ENCODE measurements at regions not wholly inside any gene's neighbourhood (a gene's known extent, or its start where the extent isn't known, plus 50 kb on each side); places are given as distances from the start of the nearest gene placed in this dataset.
A peak's percentile ranks its signal among the peaks of the same experiment; 100 is the strongest.
"Not testable (repeated sequence)": the region's sequence is repeated elsewhere in the genome, so short reads cannot be mapped to it uniquely, and the experiment has no call there.

DNA sequence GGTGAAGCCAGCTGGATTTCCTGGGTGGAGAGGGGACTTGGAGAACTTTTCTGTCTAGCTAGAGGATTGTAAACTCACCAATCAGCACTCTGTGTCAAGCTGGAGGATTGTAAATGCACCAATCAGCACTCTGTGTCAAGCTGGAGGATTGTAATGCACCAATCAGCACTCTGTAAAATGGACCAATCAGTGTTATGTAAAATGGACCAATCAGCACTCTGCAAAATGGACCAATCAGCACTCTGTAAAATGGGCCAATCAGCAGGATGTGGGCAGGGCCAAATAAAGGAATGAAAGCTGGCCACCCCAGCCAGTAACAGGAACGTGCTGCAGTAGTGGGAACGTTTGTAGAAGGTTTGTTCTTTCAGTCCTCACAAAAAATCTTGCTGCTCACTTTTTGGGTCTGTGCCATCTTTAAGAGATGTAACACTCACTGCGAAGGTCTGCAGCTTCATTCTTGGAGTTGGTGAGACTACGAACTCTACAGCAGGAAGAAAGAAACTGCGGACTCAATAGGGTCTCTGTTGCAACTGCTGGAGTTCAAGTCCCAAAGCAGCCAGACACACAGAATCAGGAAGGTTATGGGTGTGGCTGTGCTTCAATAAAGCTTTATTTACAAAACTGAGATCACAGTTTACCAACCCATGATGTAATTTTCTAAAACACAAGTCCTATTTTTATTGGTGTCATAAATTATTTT is 145.7 kb upstream of the ERCC6L2 start:
- ATAC-seq: no peak

DNA sequence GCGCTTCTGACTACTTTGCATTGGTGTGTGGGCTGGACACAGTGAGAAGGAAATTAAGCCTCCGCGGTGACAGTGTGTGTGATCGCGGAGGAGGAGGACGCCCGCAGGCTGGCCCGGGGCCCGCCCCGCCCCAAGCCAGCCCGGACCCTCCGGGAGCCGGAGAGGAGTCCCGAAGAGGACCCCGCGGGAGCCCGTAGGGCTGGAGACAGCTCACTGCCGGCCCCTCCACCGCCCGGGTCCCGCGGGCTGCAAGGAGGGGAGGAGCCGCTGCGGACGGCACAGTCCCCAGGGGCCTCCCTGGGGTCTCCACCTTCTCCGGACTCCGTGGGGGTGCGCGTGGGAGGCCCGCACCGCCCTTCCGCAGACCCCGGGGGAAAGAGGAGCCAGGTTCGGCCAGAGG is 146.4 kb upstream of the ERCC6L2 start:
- ATAC-seq: no peak

DNA sequence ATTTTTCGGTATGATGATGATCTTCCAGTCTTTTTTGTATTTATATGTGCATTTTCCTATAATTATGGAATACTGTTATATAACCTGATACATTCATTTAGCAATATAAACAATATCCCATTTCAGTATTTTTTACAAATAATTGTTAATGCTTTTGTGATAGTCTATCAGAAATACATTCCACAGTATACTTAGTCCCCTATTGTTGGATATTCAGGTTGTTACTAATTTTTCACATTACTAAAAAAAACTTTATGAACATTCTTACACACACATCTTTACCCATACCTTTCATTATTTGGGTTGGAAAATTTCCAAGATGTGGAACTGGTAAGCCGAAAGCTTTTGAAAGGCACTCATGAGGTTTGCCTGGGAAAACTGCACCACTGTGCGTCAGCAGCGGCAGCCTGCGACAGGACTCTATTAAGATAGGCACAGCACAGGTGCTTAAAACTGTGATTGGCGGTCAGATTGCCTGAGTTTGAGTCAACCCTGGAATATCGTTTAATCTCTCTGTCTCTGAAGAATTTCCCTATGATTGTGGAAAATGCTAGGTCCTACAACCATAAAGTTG is 147.5 kb upstream of the ERCC6L2 start:
- ATAC-seq: no peak

DNA sequence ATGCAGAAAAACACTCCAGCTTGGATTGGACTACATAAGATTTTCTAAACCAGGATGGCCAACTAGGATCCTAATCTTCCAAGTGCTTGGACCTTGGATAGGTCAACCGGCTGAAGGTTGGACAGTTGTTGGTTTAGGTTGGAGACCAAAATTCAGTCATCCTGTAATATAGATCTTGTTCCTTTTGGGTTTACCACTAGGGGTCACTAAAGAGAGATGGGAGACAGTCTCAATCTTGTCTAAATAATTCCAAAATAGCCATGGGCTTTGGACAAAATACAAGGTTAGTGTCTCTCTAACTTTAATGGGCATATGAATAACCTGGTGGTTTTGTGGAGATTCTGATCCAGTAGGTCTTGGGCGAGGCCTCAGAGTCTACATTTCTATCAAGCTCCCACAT is 148.7 kb upstream of the ERCC6L2 start:
- no peak for ATAC-seq

DNA sequence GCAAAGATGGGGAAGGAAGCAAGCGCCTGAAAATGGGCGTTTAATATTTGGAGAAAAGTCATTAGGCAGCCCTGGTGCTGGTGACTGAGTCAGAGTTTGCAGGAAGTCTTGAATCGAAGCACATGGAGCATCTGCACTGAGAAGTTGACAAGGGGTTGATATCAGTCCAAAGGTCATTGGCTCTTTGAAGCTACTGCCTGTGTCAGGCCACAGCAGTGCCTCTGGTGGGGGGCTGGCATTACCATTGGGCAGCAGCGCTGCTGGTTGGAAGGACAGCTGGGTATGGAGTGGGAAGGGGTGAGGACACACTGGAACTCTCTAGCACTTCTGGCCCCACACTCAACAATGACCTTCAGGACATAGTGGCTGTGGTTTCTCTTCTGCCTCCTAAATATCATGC is 150.4 kb upstream of the ERCC6L2 start:
- ATAC-seq: peak; percentile 20 to 31

DNA sequence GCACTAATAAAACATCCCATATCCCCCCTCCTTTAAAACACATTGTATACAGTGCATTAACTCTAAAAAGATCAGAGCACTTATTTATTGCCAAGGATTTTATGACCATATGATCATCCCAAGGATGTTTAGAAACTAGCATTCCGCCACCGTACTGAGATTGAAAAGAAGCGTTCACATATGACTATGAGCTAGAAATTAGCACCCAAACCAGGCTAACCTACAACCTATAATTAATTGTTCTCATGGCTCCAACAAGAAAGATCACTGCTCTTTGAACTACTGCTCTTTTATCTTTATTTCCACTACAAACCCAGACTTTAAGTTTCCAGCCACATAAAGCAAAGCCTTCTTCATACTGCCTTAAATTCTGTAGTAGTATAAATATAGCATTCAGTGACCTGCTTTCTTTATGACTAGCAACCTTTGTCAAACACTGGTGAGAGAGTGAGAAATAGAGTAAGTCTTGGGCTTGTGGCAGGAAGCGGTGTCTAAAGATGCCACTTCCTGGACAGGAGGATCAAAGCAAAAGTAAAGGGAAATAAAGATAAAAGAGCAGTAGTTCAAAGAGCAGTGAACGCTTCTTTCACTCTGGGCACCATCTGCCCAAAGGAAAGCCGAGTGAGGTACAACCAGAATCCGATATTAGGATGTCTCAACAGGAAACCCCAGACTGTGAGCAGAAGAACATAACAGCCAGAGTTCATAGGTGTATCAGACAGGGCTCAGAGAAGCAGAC is 151.1 kb upstream of the ERCC6L2 start:
- peak; percentile 92 to 93 for ATAC-seq

DNA sequence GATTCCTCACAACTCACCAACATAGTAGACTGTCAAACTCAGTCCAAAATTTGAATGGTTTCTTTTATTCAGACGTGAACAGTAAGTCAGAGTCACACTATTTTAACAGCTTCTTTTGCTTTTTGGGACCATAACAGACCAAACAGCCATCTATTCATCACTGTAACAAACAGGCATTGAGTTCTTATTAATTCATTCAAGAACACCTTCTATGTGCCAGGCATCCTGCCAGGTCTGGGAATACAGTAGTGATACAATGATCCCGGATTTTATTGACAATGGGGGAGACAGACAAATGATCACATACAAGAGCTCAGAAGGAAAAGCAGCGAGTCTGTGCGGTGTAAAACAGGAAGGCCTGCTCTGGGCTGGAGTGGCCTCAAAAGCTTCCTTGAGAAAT is 153.3 kb upstream of the ERCC6L2 start:
- no peak for ATAC-seq

DNA sequence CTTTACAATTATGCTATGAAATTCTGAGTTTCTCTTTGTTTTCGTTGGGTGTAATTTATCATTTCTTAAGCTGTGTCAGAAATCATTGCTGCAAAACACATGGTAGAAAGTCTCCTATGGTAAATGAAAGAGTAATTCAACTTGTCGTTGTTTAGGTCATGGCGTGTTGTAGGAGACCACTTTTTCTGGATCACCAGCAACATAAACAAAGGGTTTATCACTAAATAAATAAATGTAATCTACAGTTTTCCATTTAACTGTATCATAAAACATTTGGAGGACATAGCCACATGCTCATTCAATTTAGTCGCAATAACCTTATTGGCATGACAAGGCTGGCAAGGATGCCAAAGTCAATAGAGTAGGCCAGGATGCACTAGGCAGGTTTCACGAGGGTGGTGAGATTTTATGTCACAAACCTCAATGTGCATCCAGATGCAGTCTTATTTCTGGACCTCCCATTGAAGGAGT is 154.4 kb upstream of the ERCC6L2 start:
- ATAC-seq: no peak

DNA sequence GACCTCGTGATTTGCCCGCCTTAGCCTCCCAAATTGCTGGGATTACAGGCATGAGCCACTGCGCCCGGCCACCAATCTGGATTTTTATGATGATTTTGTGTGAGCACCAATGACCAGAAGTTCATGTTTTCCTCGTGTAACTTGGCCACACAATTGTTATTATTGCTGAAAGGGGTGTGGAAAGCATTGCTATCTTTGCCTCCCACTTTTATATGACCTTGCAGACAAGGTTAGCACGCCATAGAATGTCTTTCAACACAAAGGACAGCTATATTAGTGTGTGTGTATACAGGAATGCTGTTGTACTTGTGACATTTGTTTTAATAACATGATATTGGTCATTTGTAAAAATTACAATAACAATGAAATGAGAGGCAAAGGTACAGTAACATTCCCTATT is 155.0 kb upstream of the ERCC6L2 start:
- ATAC-seq: no peak

DNA sequence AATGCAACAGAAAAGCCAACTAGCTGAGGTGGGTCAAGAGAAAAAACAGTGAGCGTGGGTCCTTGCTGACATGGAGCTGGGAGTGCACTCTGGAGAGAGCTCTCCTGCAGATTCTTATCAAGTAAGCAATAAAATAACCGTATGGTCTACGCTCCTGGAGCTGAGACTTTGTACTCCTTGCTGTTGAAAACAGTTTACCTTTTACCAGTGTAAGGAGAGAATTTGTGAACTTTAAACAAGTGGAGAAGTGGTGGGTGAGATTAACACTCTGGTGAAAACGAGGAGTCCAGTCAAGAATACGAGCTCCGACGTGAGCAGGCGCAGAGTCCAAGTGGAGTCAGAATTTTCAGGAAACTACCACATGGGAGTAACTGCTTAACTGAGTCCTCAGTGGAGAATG is 156.1 kb upstream of the ERCC6L2 start:
- ATAC-seq: no peak

DNA sequence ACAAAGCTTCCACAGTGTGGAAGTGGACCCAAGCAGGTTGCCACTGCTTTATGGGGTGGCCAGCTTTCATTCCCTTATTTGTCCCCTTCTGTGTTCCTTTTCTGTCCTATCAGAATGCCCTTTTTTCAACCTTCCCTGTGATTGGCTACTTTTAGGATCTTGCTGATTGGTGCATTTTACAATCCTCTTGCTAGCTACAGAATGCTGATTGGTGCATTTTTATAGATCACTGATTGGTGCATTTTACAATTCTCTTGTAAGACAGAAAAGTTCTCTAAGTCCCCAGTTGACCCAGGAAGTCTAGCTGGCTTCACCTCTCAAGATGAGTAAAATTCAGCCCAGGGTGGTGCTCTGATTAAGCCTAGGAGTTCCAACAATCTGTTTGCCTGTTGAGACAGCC is 157.2 kb upstream of the ERCC6L2 start:
- no peak for ATAC-seq

DNA sequence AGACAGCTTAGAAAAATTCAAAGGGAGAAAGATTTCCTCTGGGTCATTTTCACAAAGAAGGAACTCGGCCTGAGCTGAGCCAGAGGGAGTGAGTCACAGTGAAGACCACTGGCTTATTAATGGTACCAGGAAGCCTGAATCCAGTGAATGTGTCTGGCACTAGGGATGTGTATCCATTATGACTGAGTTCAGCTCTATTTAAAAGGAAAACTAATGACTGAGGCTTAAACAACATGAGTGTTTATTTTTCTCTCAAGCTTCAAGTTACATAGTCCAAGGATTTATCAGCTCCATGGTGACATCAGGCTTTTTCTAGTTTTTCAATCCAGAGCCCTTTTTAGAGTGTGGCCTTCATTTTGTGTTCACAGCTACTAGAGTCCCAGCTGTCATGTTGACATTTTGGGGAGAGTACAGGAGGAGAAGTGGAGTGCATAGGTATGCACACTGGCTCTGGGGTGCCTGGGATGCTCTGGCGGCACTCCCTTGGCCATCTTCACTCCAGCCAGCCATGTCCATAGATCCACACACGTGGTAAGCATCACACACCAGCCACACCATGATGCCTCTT is 159.5 kb upstream of the ERCC6L2 start:
- no peak for ATAC-seq

DNA sequence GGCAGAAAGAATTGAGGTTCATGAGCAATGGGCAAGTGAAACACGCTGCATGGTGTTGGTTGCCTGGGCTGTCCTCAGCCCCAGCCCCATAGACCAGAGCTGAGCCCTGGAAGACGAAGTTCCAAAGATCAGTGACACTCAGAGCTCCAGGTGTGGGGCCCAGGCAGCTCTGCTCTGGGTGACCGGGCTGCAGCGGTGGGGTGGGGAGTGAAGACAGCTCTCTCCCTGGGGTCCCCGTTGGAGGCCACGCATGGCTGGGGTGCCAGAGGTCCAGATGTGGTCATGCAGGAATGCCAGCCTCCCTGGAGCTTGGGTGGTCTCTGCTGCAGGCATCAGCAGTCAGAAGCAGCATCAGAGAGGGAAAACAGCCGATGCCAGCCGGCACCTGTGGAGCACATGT is 165.0 kb upstream of the ERCC6L2 start:
- no peak for ATAC-seq

DNA sequence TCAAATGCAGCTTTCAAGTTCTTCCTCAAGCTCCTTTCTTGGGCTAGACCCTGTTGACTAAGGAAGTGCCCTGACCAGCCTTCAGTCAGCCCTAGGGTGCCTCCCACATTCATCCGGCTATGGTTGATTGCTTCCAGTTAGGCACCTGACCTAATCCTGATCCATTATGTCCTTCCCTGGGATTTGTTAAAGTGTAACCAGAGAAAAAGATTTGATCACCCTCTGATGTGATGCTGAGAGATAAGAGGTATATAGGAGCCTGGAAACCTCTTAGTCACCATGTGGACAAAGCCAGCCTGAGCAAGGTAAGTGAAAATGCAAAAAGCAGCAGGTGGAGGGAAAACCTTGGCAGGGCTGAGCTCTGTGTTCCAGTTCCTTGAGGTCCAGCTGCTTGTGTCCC is 178.8 kb upstream of the ERCC6L2 start:
- ATAC-seq: no peak

DNA sequence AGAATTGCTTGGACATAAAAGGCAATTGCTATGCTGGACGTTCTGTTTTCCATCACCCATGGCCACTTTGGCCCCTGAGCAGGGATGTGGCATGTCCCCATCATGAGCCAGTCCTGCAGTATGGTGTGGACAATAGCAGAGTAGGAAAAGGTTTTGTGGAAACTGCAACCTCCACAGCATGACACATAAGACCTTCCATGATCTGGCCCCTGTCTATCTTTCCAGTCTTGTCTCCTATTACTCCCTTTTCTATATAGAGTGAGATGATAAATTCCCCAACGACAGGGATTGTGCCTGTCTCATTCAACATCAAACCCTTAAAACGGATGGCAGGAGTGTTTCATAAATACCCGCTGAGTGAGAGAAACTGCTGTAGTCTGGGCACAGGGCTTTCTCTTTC is 174.7 kb upstream of the PTCH1 start:
- no peak for ATAC-seq

DNA sequence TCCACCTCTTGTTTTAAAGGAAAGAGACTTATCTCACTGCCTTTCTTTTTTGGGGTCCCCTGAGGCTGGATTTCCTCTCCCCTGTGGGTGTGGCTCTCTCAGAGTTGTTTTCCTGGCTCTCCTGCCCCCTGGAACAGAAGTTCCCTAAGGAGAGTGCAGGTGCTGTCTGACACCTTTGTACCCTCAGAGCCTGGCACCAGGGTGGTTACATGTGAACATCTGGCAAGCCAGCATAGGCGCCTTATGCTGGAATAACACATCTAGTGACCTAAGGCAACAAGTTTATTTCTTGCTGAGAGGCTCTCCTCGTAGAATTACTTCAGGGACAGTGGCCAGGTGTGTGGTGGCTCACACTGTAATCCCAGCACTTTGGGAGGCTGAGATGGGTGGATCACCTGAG is 172.9 kb upstream of the PTCH1 start:
- no peak for ATAC-seq

DNA sequence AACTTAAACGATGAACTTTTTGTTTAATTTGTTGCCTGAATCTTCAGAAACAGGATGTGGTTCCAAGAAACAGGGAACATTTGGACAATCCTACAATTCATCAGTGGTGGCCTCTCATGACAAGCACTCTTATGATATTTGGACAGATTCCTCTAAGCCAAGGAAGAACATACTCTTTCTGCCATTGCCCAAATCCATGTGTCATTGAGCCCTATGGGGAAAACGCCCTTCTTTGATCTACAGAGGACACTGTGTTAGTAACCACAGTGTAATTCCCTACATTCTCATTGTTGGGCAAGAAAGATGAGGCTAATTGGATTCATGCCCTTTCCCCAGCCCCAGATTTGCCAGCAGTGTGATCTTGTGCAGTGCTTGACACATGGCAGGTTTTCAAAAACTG is 167.7 kb upstream of the PTCH1 start:
- no peak for ATAC-seq

DNA sequence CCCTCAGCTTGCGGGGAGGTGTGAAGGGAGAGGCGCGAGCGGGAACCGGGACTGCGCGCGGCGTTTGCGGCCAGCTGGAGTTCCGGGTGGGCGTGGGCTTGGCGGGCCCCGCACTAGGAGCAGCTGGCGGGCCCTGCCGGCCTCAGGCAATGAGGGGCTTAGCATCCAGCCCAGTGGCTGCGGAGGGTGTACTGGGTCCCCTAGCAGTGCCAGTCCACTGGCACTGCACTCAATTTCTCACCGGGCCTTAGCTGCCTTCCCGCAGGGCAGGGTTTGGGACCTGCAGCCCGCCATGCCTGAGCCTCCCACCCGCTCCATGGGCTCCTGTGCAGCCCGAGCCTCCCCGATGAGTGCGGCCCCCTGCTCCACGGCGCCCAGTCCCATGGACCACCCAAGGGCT is 163.5 kb upstream of the PTCH1 start:
- ATAC-seq: not testable (repeated sequence)

DNA sequence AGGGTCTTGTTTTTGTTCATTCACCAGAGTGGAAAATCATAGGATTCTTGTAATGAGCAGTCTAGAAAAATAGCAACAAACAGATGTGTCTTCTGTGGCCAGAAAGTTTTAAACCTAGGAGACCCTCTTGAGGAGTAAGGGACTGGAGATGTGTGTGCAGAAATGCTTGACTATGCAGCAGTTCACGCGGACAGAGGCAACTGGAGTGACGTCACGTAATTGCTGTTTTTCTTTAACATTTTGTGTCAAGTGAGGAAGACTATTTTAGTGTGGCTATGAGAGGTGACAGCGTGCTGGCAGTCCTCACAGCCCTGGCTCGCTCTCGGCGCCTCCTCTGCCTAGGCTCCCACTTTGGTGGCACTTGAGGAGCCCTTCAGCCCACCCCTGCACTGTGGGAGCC is 163.1 kb upstream of the PTCH1 start:
- no peak for ATAC-seq

DNA sequence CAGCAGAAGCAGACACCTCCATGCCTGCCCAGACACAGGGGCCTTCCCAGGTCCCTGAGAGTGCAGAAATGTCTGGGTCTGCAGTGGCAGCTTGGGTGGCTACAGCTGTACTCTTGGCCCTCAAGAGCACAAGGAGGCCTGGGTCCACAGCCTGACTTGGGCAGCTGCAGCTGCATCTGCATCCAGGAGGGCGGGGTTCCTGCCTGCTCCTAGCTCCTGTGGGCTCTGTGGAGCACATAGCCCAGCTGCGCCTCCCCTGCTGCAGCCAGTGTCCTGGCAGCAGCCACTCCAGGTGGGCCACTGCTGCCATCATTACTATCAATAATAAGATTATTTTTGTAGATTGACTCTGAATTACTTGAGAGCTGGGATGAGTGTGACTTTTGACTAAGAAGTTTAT is 162.0 kb upstream of the PTCH1 start:
- no peak for ATAC-seq

DNA sequence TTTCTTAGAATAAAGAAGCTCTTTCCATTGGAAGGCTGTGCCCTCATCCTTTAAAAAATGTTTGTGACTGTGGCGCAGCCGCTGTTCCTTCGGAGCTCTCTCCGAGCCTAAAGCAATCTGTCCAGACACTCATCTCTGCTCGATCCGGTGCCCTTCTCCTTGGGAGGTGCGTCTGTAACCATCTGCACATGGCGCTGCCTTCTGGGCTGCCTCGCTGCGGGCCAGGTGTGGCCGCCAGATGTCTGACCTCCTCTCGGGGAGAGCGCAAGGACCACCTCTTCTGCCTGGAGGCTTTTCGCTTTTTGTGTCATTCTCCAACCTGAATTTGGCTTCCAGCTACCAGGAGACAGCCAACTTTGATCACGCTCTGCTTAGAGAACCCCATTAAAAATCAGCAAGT is 153.4 kb upstream of the PTCH1 start:
- ATAC-seq: no peak

DNA sequence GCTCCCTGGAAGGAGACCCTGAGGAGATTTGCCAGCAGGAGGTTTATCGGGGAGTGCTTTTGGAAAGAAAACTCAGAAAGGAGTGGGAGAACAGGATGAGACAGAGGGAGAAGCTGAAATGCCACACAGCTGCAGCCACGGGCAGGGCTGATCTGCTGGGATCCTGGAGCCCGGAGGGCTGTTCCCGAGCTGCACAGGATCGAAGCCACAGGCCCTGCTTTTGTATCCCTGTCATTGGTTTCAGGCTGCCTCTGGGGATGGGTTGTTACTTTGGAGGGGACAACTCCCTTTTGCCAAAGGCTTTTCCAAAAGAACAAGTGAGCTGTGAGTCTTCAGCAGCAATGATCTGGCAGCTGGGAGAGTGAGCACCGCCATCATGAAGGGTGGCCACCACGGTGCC is 152.5 kb upstream of the PTCH1 start:
- no peak for ATAC-seq

DNA sequence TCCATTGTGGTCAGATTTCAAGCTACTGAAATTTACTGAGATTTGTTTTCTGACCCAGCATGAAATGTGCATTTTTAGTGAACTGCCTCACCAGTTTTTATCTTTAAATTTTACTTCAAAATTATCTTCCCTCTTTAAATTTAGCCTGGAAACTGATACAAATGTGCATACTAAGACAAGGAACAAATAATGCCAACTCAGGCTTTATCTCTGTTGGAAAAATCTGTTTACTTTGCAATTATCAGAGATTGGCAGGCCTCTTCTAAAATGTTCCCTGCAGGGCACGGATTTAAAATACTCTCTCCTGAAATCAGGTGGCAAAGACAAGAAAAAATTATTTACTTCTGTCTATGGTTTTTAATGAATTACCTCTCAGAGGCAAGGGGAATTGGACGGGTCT is 151.0 kb upstream of the PTCH1 start:
- no peak for ATAC-seq

DNA sequence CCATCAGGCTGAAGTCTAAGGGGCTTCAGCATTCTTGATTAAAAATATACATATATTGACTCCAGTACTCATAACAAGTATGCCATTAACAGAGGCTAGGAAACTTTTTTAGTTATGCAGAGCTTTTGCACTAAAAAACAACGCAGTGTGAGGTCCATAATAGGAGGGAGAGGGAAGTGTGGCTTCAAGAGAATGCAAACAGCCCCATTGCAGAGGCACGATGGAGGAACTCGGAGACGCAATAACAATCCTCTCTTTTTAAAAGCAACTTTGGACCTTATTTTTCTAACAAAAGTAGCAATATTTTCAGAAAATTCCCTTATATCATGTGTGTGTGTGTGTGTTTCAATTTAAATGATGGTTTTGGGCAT is 150.0 kb upstream of the PTCH1 start:
- ATAC-seq: no peak

Data from activated CD4-positive, CD25-positive, alpha-beta regulatory T cell treated with anti-CD3 and anti-CD28 coated beads, Interleukin-2, amount 50 U/mL, for 24 hours (primary cell).